Uterus (tissue), 2 donors: ENCODE measurements at regions not wholly inside any gene's neighbourhood (a gene's known extent, or its start where the extent isn't known, plus 50 kb on each side); places are given as distances from the start of the nearest gene placed in this dataset.

Source experiments
- CTCF ChIP-seq, 4 experiments: fragments of 200-600 bp in 2 of 4; fragments of 450-650 bp in 2 of 4; sonication (generic) in 2 of 4; IDR thresholded peaks; one replicate each; pipeline ENCODE4 v1.5.1; 2016 to 2019; ENCODE audit warnings: antibody characterized with exemption in 4 of 4, mild to moderate bottlenecking in 2 of 4, moderate library complexity in 1 of 4
- POLR2A ChIP-seq, 2 donors: fragments of 450-650 bp; IDR thresholded peaks; one replicate each; pipeline ENCODE4 v1.6.1; 2016; ENCODE audit warnings: antibody characterized with exemption in 2 of 2, mild to moderate bottlenecking in 1 of 2, moderate library complexity in 1 of 2

- TF ChIP-seq CTCF (IDR thresholded peaks at IDR 0.05) = no peak
- TF ChIP-seq POLR2A (IDR thresholded peaks at IDR 0.05) = no peak
These were observed 181.1 kb downstream of the MYCN start for GRCh38 chr2:16121231-16121985.
